Osteoblast (primary cell): ENCODE measurements at regions not wholly inside any gene's neighbourhood (a gene's known extent, or its start where the extent isn't known, plus 50 kb on each side); places are given as distances from the start of the nearest gene placed in this dataset.

Experiments used
- DNase-seq: peaks from one replicate; pipeline ENCODE4 v3.0.0; 2011; ENCODE audit warnings: low spot score, mixed read lengths; ENCODE audit not compliant: insufficient read length; ENCODE audit errors: missing footprints
- H2AFZ ChIP-seq: 2 replicates; pipeline ENCODE4 v1.6.0; 2011; ENCODE audit warnings: mild to moderate bottlenecking, low read length
- H3K27ac ChIP-seq: 2 replicates; pipeline ENCODE4 v1.5.1; 2011; ENCODE audit warnings: mild to moderate bottlenecking, low read depth, low read length, moderate library complexity
- H3K27me3 ChIP-seq: 2 replicates; pipeline ENCODE4 v1.6.0; 2012; ENCODE audit warnings: mild to moderate bottlenecking, control low read depth, inconsistent platforms, low read length, moderate library complexity; ENCODE audit not compliant: insufficient read depth
- H3K36me3 ChIP-seq: 2 replicates; pipeline ENCODE4 v1.5.1; 2011; ENCODE audit warnings: mild to moderate bottlenecking, low read length, control low read depth, moderate library complexity; ENCODE audit not compliant: insufficient read depth
- H3K4me1 ChIP-seq: 2 replicates; pipeline ENCODE4 v1.5.1; 2011; ENCODE audit warnings: mild to moderate bottlenecking, low read length, control low read depth, moderate library complexity; ENCODE audit not compliant: insufficient read depth
- H3K4me2 ChIP-seq: 2 replicates; pipeline ENCODE4 v1.6.0; 2011; ENCODE audit warnings: mild to moderate bottlenecking, low read length; ENCODE audit not compliant: insufficient read depth
- H3K4me3 ChIP-seq: fragments of 200-600 bp; sonication (generic); 3 replicates; pipeline ENCODE4 v1.5.1; 2012; ENCODE audit warnings: mild to moderate bottlenecking, low read length, inconsistent platforms; ENCODE audit not compliant: insufficient read depth
- H3K79me2 ChIP-seq: 2 replicates; pipeline ENCODE4 v1.6.0; 2012; ENCODE audit warnings: mild to moderate bottlenecking, low read length, control low read depth, inconsistent platforms; ENCODE audit not compliant: insufficient read depth
- H3K9me3 ChIP-seq: 2 replicates; pipeline ENCODE4 v1.5.1; 2011; ENCODE audit warnings: low read depth, low read length, control low read depth
- H4K20me1 ChIP-seq: 2 replicates; pipeline ENCODE4 v1.6.0; 2012; ENCODE audit warnings: mild to moderate bottlenecking, low read length, control low read depth; ENCODE audit not compliant: insufficient read depth
- CTCF ChIP-seq: IDR thresholded peaks from 2 replicates; pipeline ENCODE4 v1.5.1; 2011; ENCODE audit warnings: mild to moderate bottlenecking, low read depth, low read length, moderate library complexity; ENCODE audit errors: extremely low read depth

DNA sequence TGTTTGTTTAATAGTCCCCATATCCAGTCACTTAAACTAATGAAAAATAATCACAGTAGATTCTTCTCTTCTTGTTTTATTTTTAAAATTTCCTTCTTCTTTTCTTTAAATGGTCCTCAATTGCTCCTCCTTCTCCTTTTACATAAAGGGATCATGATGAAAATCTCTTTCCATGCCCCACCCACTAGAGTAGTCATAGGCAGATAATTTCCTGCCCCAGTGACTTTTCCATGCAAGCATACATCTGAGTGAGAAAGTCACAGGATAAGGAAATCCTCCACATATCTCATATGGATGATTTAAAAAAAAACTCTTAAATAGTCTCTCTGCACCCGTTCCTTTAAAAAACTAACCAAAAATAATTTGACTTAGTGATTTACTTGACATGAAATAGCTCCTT, 552.3 kb upstream of the SETBP1 start:
- no peak overlapping the region for H3K4me2 ChIP-seq
- no peak for DNase-seq
- H2AFZ ChIP-seq = no peak overlapping the region

GRCh38 chr18:44130376-44130942, 550.2 kb upstream of the SETBP1 start:
- H3K27ac ChIP-seq = no peak overlapping the region
- DNase-seq = peak; percentile 81
- no peak overlapping the region for H3K4me2 ChIP-seq
- H3K27me3 ChIP-seq = no peaks in the 10 kb centered on the region
- H2AFZ ChIP-seq = no peak overlapping the region
- TF ChIP-seq CTCF = peak; percentile 80
- H3K4me3 ChIP-seq = no peak overlapping the region
- H3K4me1 ChIP-seq = no peaks in the 10 kb centered on the region
- H4K20me1 ChIP-seq = no peaks in the 10 kb centered on the region
- no peaks in the 10 kb centered on the region for H3K79me2 ChIP-seq
- no peaks in the 10 kb centered on the region for H3K36me3 ChIP-seq
- no peaks in the 10 kb centered on the region for H3K9me3 ChIP-seq

More for the DNA sequence above, 552.3 kb upstream of the SETBP1 start:
- Histone ChIP-seq H3K4me1 (no peaks in the 10 kb centered on the region), H3K79me2 (no peaks in the 10 kb centered on the region), H3K9me3 (no peaks in the 10 kb centered on the region), H3K27ac (no peak overlapping the region), H3K36me3 (no peaks in the 10 kb centered on the region), H3K4me3 (no peak overlapping the region), H4K20me1 (no peaks in the 10 kb centered on the region), H3K27me3 (no peaks in the 10 kb centered on the region)
- TF ChIP-seq CTCF = no peak

GRCh38 chr18:44133483-44133882, 547.2 kb upstream of the SETBP1 start:
- Histone ChIP-seq H2AFZ (no peak overlapping the region), H3K9me3 (no peaks in the 10 kb centered on the region), H3K4me3 (no peak overlapping the region), H3K4me2 (no peak overlapping the region), H3K79me2 (no peaks in the 10 kb centered on the region), H3K27me3 (no peaks in the 10 kb centered on the region), H3K27ac (no peak overlapping the region), H3K36me3 (no peaks in the 10 kb centered on the region), H3K4me1 (no peaks in the 10 kb centered on the region), H4K20me1 (no peaks in the 10 kb centered on the region)
- TF ChIP-seq CTCF = no peak
- no peak for DNase-seq

DNA sequence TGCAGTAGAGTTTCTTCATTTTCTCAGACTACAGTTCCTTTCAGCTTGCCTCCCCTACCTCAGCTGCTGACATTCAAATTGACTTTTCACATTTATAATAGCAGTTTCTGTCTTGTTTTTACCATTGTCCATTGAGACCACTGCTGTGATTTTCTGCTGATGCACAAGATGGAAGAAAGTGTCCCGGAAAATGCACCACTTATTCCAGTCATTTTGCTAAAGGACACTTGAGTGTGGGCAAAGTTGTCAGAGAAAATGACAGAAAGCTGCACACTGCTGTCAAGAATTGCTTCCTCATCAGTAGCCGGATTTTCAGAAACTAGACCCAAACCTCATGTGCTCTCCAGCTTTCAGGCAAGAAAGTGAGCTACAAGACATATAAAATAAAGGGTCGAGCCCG, 546.2 kb upstream of the SETBP1 start:
- H3K9me3 ChIP-seq = no peaks in the 10 kb centered on the region
- H2AFZ ChIP-seq = no peak overlapping the region
- no peaks in the 10 kb centered on the region for H3K79me2 ChIP-seq
- no peak for TF ChIP-seq CTCF
- H3K4me1 ChIP-seq = no peaks in the 10 kb centered on the region
- H4K20me1 ChIP-seq = no peaks in the 10 kb centered on the region
- H3K4me3 ChIP-seq = no peak overlapping the region
- no peaks in the 10 kb centered on the region for H3K27me3 ChIP-seq
- H3K4me2 ChIP-seq = no peak overlapping the region
- no peak for DNase-seq
- no peak overlapping the region for H3K27ac ChIP-seq
- no peaks in the 10 kb centered on the region for H3K36me3 ChIP-seq
